AG04449 (cell line): ENCODE measurements at regions not wholly inside any gene's neighbourhood (a gene's known extent, or its start where the extent isn't known, plus 50 kb on each side); places are given as distances from the start of the nearest gene placed in this dataset.

Experiments used
- CTCF ChIA-PET: fragments of 350-600 bp; formaldehyde crosslinking; extraction: SDS; loops from one replicate; lab custom pipeline; 2021; ENCODE audit warnings: antibody characterized with exemption; lab: Yijun Ruan, JAX
- POLR2A ChIA-PET: fragments of 400-600, 350-600 bp; formaldehyde crosslinking; extraction: SDS; loops from one replicate; lab custom pipeline; 2020; ENCODE audit warnings: antibody characterized with exemption, inconsistent platforms; lab: Yijun Ruan, JAX
- DNase-seq: peaks from one replicate; pipeline ENCODE4 v3.0.0-alpha.2; 2010; ENCODE audit warnings: low read depth, low spot score
- H3K4me3 ChIP-seq: 2 replicates; pipeline ENCODE4 v1.5.1; 2011; ENCODE audit warnings: low read depth, mild to moderate bottlenecking, control low read depth, low read length
- CTCF ChIP-seq: IDR thresholded peaks from one replicate; pipeline ENCODE4 v1.5.1; 2011; ENCODE audit warnings: mild to moderate bottlenecking, moderate library complexity, low read length, control low read depth, inconsistent platforms; ENCODE audit not compliant: insufficient read depth; ENCODE audit errors: missing control alignments

- no peak for DNase-seq
- CTCF ChIA-PET, result interaction anchor here (1.1 kb wide), 1 partner anchor 43 kb away, joined by 4 read pairs; no protein-coding TSS in a partner anchor
- POLR2A ChIA-PET, result no interaction called here
- TF ChIP-seq CTCF, result no peak
- H3K4me3 ChIP-seq, result no peak overlapping the region
These were observed 228.4 kb downstream of the KCNS3 start for GRCh38 chr2:18106841-18107240.

GRCh38 chr2:18105929-18106328, 227.5 kb downstream of the KCNS3 start:
- CTCF ChIA-PET, result interaction anchor here (1.1 kb wide), 1 partner anchor 44 kb away, joined by 4 read pairs; no protein-coding TSS in a partner anchor
- no peak for TF ChIP-seq CTCF
- POLR2A ChIA-PET, result no interaction called here
- H3K4me3 ChIP-seq, result no peak overlapping the region
- no peak for DNase-seq

- TF ChIP-seq CTCF, result no peak
- ChIA-PET CTCF (no interaction called here), POLR2A (no interaction called here)
- no peak overlapping the region for H3K4me3 ChIP-seq
- no peak for DNase-seq
These were observed 226.2 kb downstream of the KCNS3 start for GRCh38 chr2:18104595-18105224.

DNA sequence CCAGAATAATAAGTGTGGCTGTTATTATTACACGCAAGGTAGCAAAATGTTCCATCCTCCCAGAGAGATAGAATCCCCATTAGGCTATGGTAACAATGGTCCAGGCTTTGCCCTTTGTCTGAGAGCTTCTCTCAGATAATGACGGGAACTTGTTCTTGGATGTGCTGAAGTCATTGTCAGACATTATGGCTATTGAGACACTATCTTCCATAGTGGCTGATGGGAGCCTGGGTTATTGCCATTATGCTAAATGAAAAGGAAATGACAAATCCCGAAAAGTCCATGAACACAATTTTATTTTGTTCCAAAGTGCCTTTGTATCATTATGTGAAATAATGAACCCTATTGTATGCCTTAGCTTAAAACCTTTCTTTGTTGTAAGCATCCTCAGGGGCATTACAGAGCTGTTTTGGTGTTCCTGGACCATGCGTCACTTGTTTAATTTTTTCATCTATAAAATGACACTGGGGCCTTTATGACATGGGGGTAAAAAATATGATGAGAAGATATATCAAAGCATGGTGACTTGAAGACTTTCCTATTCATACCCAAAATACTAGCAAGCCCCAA, 218.5 kb downstream of the KCNS3 start:
- no peak for DNase-seq
- ChIA-PET CTCF (interaction anchor here (1.0 kb wide), 1 partner anchor 53 kb away, joined by 3 read pairs; no protein-coding TSS in a partner anchor), POLR2A (no interaction called here)
- TF ChIP-seq CTCF, result no peak
- H3K4me3 ChIP-seq, result no peak overlapping the region

GRCh38 chr2:18094277-18094676, 215.8 kb downstream of the KCNS3 start:
- CTCF ChIA-PET, result interaction anchor here (1.1 kb wide), 1 partner anchor 283 kb away, joined by 4 read pairs; no protein-coding TSS in a partner anchor
- no peak for TF ChIP-seq CTCF
- DNase-seq, result no peak
- no peak overlapping the region for H3K4me3 ChIP-seq
- POLR2A ChIA-PET, result no interaction called here

DNA sequence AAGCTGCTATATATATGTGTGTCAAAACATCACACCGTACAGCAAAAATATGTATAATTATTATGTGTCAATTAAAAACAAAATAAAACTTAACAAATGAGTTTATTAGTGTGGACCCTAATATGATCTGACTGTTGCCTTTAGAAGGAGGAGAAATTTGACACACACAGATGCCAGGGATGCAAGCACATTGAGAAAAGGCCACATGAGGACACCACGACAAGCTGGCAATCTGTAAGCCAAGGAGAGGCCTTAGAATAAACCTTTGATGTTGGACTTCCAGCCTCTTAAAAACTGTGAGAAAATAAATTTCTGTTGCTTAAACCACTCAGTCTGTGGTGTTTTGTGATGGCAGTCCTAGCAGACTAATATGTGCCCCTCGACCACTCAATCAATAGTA, 214.7 kb downstream of the KCNS3 start:
- H3K4me3 ChIP-seq, result no peak overlapping the region
- no peak for DNase-seq
- CTCF ChIA-PET, result no interaction called here
- POLR2A ChIA-PET, result no interaction called here
- TF ChIP-seq CTCF, result no peak
